Fibroblast of the conjunctiva (primary cell): ENCODE measurements at regions not wholly inside any gene's neighbourhood (a gene's known extent, or its start where the extent isn't known, plus 50 kb on each side); places are given as distances from the start of the nearest gene placed in this dataset.
"Not testable (repeated sequence)": the region's sequence is repeated elsewhere in the genome, so short reads cannot be mapped to it uniquely, and the experiment has no call there.

ENCODE experiments used
- DNase-seq: peaks from one replicate; pipeline ENCODE4 v3.0.0-alpha.2; 2010; ENCODE audit warnings: low read depth

DNA sequence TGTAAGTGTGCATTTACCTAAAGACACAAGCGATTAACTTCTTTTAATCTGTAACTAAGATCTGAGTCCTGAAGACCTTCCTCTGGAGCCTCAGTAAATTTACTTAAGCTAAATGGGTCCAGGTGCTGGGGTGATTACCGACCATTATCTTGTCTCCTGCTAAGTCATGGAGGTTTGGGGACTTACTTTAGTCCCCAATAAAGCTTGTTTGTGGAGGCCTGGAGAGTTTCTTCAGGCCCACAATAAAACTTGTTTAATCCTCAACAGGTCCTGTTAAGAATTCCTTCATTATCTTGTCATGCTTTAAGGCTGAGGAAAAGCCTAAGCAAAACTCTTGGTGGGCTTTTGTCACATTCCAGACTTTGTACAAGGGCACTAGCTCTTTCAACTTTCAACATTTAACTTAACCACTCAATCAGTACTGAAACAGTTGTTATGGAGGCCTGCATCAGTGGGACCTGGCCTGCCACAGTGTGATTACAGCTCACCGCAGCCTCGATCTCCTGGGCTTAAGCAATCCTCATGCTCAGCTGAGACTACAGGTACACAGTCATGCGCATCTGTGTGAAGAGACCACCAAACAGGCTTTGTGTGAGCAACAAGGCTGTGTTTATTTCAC, 84.0 kb downstream of the FMO4 start:
- DNase-seq = no peak

DNA sequence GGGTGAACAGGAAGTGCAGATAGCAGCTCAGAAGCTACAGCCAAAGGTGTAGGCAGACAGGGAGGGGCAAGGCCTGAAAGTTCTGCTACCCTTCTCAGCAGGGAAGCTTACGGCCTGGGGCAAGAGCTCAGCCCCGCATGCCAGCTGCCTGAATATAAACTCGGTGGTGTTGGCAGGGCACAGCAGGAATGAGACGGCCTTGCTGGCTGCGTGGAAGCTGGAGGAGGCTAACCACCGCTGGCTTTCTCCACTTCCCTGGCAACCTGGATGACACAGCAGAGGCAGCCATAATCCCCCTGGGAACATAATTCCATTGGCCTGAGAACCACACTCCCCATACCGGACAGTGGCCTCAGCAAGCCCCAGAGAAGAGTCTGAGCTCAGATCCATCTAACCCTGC, 81.9 kb upstream of the PRRC2C start:
- no peak for DNase-seq

DNA sequence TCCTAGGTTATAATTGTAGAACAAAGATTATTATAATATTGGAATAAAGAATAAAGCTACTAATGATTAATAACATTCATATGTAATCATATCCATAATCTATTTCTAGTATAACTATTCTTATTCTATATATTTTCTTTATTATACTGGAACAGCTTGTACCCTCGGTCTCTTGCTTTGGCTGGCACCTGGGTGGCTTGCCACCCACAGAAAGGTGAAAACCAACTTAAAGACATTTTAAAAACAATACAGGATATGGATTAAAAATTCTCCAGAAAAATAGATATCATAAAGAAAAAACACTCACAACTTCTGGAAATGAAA, 80.0 kb upstream of the PRRC2C start:
- no peak for DNase-seq

- not testable (repeated sequence) for DNase-seq
These were observed 71.8 kb upstream of the PRRC2C start for GRCh38 chr1:171413557-171413956.

DNA sequence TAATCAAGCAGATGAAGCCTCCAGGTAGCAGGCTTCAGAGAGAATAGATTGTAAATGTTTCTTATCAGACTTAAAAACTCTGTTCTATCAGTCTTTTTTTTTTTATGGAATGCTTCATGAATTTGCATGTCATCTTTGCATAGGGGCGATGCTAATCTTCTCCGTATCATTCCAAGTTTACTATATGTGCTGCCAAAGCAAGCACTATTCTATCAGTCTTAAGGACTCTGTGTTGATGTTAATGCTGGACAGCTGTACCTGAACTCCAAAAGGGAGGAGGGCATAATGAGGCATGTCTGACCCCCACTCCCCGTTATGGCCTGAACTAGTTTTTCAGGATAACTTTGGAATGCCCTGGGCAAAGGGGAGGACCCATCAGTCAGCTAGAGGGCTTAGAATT, 66.8 kb upstream of the PRRC2C start:
- DNase-seq = no peak

GRCh38 chr1:171420810-171421209, 64.5 kb upstream of the PRRC2C start:
- no peak for DNase-seq

GRCh38 chr1:171421413-171422020, 63.8 kb upstream of the PRRC2C start:
- DNase-seq = no peak

GRCh38 chr1:171422511-171422910, 62.8 kb upstream of the PRRC2C start:
- no peak for DNase-seq

DNA sequence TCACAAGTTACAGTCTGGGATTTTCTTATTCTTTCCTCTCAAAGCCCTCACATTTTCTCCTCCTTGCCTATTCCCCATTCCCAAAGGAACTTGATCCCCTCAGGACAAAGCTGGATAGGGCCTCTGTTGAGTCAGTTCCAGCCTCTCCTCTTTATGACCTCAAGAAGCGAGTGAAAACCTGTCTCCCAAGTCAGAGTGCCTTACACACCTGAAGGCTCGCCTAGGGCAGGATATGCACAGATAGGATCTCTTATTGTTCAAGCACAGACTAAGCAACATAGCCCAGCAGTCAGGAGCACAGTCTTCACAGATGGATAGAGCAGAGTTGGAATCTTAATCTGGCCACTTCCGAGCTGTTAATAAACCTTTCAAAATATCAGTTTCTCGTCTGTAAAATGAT, 60.8 kb upstream of the PRRC2C start:
- DNase-seq = no peak

DNA sequence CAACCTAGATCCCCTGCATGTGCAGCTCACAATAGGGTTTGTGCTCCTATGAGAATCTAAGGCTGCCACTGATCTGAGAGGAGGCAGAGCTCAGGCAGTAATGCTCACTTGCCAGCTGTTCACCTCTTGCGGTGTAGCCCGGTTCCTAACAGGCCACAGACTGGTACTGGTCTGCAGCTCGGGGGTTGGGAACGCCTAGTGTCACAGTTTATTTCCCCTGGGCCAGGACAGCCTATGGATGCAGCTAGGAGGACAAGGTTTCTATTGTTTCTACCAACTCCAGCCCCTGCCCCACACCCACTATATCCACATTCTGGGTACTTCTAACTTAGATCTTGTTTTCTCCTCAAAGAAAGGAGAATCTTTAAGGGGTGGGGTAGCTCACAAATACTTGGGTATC, 58.7 kb upstream of the PRRC2C start:
- DNase-seq = no peak

DNA sequence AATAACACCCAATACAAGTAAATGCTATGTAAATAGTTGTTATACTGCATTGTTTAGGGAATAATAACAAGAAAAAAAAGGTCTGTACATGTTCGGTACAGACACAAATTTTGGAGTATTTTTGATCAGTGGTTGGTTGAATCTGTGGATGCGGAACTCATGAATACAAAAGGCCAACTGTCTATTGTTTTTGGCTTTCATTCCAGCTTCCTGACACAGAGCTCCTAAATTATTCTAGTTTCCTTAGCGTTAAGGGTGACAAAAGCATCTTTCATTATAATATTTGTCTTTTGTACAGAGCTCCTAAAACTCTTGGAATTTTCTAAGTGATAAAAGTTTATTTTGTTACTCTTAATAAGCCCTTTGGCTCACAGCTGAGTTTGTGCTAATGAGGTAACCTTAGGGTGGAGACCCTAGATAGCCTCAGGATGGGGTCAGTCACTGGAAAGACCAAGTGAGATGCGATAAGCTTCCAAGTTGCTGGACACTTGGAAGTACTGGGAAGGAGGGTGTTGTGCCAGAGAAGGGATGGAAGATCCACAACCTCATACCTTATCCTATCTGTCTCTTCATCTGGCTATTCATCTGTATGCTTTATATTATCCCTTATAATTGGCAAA, 57.4 kb upstream of the PRRC2C start:
- no peak for DNase-seq

DNA sequence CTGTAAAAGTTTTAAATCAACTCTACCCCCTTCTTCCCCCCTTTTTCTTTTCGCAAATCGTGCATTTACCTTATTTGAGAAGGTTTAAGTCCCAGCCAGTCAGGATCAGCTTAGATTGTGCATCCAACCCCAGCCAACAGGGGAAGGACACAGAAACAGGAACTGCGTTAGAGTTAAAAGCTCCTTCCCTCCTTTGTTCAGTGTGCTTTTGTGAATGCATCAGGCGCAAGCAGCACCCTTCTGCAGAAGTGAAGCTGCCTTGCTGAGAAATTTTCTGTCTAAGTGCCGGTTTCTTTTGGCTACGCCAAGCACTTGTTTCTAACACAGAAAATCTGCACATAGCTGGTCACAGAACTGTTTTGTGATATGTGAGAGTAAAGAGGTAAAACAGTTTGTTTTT, 56.2 kb upstream of the PRRC2C start:
- DNase-seq = no peak

GRCh38 chr1:171431994-171432393, 53.3 kb upstream of the PRRC2C start:
- DNase-seq = no peak

DNA sequence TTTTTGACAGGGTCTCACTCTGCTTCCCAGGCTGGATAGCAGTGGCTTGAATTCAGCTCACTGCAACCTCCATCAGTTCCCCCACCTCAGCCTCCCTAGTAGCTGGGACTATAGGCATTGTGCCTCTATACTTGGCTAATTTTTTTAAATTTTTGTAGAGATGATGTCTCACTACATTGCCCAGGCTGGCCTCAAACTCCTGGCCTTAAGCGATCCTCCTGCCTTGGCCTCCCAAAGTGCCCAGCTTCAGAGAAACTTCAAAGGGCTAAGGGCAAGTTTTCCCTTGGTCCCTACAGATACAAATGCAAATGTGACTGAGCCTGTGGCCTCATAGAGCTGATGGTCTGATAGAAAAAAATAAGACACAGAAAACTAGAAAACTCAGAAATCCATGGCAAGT, 52.9 kb upstream of the PRRC2C start:
- no peak for DNase-seq

- DNase-seq = no peak
These were observed 51.9 kb upstream of the PRRC2C start for GRCh38 chr1:171433451-171433850.

GRCh38 chr1:171434717-171435346, 50.5 kb upstream of the PRRC2C start:
- peak; percentile 79 for DNase-seq
